GM12874 (cell line): ENCODE measurements at regions not wholly inside any gene's neighbourhood (a gene's known extent, or its start where the extent isn't known, plus 50 kb on each side); places are given as distances from the start of the nearest gene placed in this dataset.

Source experiments
- TF ChIP-seq, protein P1 (sequence below): IDR thresholded peaks from 2 replicates; pipeline ENCODE4 v1.5.1; 2011; ENCODE audit warnings: low read depth, mild to moderate bottlenecking, control low read depth, low read length, moderate library complexity; ENCODE audit not compliant: insufficient read depth

DNA sequence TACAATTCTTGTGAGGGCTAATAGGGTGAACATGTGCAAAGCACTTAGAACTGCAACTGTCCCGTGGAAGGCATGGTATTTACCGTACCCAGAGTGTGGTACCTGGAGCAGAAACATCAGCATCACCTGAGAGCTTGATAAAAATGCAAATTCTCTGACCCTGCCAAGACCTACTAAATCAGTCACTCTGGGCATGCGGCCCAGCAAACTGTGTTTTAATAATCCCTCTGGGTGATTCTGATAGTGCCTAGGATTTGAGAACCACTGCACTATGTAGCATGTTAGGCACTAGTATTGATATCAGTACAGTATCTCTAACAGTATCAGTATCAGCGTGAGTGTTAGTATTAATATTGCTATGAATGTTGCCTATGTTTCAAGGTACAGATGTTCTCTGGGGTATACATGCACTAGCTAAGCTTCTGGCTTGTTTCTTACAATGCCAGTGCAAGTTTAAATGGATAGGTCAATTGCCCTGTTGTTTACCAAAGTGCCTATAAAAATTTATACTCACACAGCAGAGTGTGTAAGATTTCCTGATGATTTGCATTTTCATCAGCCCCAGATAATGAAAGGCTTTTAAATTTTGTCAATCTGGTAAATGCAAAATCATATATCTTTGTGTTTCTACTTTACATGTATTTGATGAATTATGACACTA, 354.0 kb downstream of the HS3ST1 start:
- TF ChIP-seq, protein P1, sequence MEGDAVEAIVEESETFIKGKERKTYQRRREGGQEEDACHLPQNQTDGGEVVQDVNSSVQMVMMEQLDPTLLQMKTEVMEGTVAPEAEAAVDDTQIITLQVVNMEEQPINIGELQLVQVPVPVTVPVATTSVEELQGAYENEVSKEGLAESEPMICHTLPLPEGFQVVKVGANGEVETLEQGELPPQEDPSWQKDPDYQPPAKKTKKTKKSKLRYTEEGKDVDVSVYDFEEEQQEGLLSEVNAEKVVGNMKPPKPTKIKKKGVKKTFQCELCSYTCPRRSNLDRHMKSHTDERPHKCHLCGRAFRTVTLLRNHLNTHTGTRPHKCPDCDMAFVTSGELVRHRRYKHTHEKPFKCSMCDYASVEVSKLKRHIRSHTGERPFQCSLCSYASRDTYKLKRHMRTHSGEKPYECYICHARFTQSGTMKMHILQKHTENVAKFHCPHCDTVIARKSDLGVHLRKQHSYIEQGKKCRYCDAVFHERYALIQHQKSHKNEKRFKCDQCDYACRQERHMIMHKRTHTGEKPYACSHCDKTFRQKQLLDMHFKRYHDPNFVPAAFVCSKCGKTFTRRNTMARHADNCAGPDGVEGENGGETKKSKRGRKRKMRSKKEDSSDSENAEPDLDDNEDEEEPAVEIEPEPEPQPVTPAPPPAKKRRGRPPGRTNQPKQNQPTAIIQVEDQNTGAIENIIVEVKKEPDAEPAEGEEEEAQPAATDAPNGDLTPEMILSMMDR = no peak

DNA sequence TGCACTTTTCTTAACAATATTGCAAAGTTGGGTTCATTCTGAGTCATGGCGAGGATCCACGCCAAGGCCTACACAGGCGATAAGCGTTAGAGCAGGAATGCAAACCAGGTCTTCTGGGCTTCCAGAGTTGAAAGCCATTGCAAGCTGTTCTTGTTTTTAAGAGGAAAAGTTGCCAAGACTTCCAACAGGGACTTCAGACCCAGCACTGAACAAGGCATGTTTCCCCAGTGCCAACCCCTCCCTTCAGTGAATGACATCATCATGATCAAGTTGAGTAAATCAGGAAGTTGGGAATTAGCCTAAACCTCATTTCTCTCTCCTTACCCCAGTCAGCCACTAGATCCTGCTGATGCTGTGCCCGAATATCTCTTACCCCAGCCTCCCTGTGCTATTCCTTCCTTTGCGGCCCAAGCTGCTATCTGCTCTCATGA, 355.1 kb downstream of the HS3ST1 start:
- TF ChIP-seq, protein P1 = no peak

DNA sequence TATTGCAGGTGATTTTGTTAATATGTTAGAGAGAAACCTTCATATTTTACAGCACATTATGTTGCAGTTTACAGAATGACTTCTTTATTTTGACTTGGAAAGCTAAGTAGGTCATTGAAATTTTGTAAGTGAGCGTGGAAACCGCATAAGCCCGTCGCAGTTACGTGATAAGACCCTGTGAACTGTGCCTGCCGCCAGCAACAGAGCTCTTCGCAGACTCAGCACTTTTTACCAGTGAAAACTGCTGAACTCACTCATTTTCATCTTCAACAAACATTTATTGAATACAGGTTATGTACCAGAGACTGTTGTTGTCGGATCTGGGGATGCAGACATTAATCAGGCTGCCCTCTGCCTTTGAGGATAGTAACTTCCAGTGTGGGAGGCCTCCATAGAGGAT, 355.7 kb downstream of the HS3ST1 start:
- TF ChIP-seq, protein P1 = no peak

DNA sequence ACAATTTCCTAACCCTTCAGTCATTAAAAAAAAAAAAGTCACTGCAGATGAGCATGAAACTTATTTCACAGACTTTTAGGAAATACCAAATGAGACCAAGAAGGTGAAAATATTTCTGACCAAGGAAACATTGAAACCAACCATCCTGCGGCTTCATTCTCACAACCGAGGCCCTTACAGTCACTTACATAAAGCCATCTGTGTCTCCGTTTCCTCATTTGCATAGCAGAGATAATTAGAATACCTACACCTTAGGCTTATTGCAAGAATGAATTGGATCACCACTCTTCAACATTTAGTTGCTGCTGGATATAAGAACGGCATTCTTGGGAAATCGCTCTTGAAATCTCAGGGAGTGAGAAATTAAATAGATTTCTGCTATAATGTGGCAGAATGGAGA, 356.2 kb downstream of the HS3ST1 start:
- TF ChIP-seq, protein P1 = no peak

DNA sequence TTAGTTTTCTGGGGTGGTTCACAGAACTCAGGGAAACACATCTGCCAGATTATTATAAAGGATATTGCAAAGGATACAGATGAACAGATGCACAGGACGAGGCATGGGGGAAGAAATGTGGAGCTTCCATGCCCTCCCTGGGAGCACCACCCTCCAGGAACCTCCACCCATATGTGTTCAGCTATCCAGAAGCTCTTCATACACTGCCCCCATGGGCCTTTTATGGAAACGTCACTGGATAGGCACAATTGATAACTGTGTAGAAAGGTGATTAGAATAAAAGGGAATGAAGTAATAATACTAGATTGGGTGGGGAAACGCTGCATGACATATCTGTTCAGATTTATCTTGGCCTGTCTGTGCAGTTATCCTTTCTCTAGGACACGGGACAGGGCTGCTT, 357.9 kb downstream of the HS3ST1 start:
- TF ChIP-seq, protein P1 = no peak

DNA sequence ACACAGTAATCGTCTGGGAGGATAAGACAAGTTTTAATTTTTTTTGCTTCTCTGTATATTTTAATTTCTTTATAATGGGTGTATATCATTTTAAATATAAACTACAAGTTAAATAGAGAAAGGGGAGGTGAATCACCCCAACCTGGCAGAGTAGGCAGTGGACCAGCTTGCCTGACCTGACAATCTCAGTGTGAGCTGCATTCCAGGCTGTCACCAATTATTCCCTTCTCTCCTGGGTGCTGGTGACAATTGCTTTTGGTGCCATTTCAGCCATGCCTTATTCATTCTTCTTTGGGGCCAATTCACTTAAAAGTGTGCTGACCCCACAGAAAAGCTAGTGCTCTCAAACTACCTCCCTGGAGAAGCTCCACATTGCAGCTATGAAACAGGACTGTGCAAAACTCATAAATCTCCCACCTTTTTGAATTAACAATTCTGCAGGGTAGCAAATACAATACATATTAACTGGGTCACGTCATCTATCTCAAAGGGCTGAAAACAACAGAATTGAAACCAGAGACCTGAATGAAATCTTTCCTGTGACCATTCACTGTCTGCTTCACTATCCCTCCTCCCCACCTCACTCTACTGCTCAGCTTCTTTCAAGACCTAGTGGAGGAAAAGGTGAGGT, 359.0 kb downstream of the HS3ST1 start:
- TF ChIP-seq, protein P1 = no peak

DNA sequence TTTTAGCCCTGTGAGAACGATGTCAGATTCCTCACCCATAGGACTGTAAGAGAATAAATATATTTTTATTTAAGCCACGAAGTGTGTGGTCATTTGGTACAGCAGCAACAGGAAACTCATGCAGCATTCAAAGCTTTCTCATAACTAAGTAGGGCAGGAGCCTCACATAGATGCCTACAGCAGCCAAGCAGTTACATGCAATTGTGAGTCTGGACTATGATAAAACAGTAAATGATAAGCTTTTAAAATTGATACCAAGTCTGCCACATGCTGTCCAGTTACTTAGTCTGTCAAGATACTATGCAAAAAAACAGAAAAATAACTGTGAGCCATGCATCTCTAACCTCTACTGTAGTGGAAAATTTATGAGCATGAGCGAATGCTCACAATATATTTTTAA, 359.6 kb downstream of the HS3ST1 start:
- TF ChIP-seq, protein P1 = no peak
